ENCODE measurements at regions not wholly inside any gene's neighbourhood (a gene's known extent, or its start where the extent isn't known, plus 50 kb on each side); places are given as distances from the start of the nearest gene placed in this dataset.

DNA sequence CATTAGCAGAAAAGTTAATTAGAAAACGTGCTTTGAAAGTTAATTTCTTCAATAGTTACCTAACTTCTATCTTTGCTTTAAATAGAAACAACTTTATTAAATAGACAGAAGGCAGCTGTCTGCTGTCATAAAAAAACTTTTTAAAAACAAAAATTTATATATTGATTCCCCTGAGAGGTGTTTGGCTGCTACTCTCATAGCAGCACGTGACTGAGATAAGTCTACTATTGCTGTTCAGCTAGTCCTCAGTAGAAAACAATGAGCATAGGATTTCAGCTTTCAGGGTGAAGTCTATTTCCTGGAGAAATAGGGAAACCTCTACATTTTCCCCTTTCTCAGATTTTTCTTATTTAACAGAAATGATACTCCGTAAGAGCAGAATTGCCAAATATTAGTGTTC is 135.0 kb upstream of the FBN2 start:
- no peak for TF ChIP-seq POLR2A (IDR thresholded peaks at IDR 0.05)
- TF ChIP-seq, protein P1, sequence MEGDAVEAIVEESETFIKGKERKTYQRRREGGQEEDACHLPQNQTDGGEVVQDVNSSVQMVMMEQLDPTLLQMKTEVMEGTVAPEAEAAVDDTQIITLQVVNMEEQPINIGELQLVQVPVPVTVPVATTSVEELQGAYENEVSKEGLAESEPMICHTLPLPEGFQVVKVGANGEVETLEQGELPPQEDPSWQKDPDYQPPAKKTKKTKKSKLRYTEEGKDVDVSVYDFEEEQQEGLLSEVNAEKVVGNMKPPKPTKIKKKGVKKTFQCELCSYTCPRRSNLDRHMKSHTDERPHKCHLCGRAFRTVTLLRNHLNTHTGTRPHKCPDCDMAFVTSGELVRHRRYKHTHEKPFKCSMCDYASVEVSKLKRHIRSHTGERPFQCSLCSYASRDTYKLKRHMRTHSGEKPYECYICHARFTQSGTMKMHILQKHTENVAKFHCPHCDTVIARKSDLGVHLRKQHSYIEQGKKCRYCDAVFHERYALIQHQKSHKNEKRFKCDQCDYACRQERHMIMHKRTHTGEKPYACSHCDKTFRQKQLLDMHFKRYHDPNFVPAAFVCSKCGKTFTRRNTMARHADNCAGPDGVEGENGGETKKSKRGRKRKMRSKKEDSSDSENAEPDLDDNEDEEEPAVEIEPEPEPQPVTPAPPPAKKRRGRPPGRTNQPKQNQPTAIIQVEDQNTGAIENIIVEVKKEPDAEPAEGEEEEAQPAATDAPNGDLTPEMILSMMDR (IDR thresholded peaks at IDR 0.05): no peak
- Histone ChIP-seq H3K4me3 (no peak overlapping the region), H3K27me3 (no peaks in the 10 kb centered on the region), H3K27ac (no peak overlapping the region), H3K9me3 (peaks cover 0 to 10% (median 0%) of the 10 kb centered on the region in 12 donors), H3K36me3 (no peaks in the 10 kb centered on the region), H3K4me1 (no peaks in the 10 kb centered on the region)
- intact Hi-C loops (cut with DNase I): loop anchor here in 5 of 10 donors (5.0 to 10.0 kb wide), 3 partner anchors 169 to 458 kb away; no protein-coding TSS in a partner anchor
- WGBS, 4 donors: 54 to 70% (median 63%) methylated on average over 3 of the region's 3 CpGs
- ATAC-seq: no peak
- no peak for DNase-seq

DNA sequence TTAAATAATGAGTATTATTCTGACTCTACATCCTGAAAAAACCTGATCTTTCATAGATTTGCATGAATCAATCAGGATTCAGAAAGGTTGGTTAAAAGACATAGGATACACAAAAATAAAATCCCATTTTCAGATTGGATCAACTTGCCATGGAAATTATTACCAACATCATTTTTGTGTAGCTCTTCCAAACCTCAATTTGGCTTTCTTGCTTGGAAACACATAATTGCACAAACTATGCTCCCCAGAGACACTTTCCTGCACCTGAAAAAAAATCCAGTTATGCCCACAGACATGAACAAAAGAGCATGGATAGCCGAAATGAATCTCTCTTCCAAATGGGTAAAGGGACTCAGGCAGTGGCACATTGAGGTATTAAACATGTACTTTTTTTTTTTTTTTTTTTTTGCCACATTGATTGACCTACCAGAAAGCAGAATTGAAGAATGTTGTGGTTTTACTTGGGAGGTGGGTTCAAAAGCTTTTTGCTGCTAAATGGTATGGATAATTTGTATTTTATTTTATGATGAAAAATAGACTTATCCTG is 135.4 kb upstream of the FBN2 start:
- Histone ChIP-seq H3K27me3 (no peaks in the 10 kb centered on the region), H3K27ac (no peak overlapping the region), H3K4me3 (no peak overlapping the region), H3K9me3 (peaks cover 0 to 10% (median 0%) of the 10 kb centered on the region in 12 donors), H3K36me3 (no peaks in the 10 kb centered on the region), H3K4me1 (no peaks in the 10 kb centered on the region)
- 47 to 85% (median 63%) methylated on average over 1 of the region's 1 CpG for WGBS, 4 donors
- DNase-seq: no peak
- intact Hi-C loops (cut with DNase I): loop anchor here in 5 of 10 donors (5.0 to 10.0 kb wide), 3 partner anchors 169 to 459 kb away; no protein-coding TSS in a partner anchor
- no peak for ATAC-seq
- TF ChIP-seq POLR2A (IDR thresholded peaks at IDR 0.05): no peak
- TF ChIP-seq, protein P1 (IDR thresholded peaks at IDR 0.05): no peak

DNA sequence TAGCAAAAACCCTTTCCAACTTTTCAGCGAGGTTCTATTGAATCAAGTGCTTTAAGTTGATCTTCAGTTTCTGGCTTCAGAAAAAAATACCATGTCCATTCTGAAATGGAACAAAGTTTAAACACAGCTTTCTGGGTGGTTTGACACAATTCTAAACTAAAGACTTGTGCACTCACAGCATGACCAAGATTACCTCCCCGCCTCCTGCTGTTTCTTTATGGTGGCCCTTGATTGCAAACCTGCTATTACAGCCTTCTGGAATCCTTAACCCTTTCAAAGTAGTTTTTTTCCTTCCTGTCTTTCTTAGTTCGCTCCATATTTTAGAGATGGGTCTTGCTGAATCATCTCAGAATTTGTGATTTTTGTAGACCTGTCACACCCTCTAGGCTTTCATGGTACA is 135.9 kb upstream of the FBN2 start:
- DNase-seq: no peak
- no peak overlapping the region for H3K27ac ChIP-seq
- intact Hi-C loops (cut with DNase I): loop anchor here in 5 of 10 donors (5.0 to 10.0 kb wide), 3 partner anchors 168 to 459 kb away; no protein-coding TSS in a partner anchor
- ATAC-seq: no peak
- H3K4me1 ChIP-seq: no peaks in the 10 kb centered on the region
- H3K27me3 ChIP-seq: no peaks in the 10 kb centered on the region
- 87 to 95% (median 94%) methylated on average over 3 of the region's 3 CpGs for WGBS, 4 donors
- TF ChIP-seq, protein P1 (IDR thresholded peaks at IDR 0.05): no peak
- no peak for TF ChIP-seq POLR2A (IDR thresholded peaks at IDR 0.05)
- H3K4me3 ChIP-seq: no peak overlapping the region
- no peaks in the 10 kb centered on the region for H3K36me3 ChIP-seq
- peaks cover 0 to 10% (median 0%) of the 10 kb centered on the region in 12 donors for H3K9me3 ChIP-seq

DNA sequence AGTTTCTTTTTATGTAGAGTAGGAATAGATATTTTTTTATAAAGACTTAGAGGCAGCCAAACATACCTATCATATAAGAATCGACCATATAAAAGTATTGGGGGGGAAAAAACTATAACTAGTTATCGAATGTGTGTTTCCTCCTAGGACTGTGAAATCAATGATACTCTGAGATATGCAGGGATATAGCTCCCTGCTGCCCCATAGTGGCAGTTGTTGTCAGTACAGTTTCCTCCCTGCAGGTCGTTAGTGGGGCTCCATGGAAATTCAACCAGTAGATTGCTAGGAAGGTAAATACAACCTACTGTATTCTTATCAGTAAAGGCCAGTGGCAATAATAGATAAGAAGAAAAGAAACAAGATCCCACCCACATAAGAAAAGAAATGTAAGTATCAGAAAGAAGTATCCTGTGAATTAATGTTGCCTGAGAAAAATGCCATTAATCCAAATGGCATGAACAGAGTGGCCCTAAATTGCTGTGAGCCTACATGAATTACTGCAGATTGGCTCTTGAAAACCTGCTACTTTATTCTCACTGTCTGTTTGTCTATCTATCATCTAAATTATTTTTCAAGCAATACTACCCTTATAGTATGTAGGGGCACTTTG is 136.9 kb upstream of the FBN2 start:
- TF ChIP-seq, protein P1 (IDR thresholded peaks at IDR 0.05): peak; percentile 14 to 61 (median 48)
- no peak for TF ChIP-seq POLR2A (IDR thresholded peaks at IDR 0.05)
- ATAC-seq: no peak
- Histone ChIP-seq H3K9me3 (peaks cover 0 to 10% (median 0%) of the 10 kb centered on the region in 12 donors), H3K27me3 (no peaks in the 10 kb centered on the region), H3K4me3 (no peak overlapping the region), H3K27ac (no peak overlapping the region), H3K36me3 (no peaks in the 10 kb centered on the region), H3K4me1 (no peaks in the 10 kb centered on the region)
- DNase-seq: peak in 1 of 5 donors; percentile 28
- WGBS, 4 donors: 61 to 68% (median 66%) methylated on average over 3 of the region's 3 CpGs
- intact Hi-C loops (cut with DNase I): loop anchor here in 6 of 10 donors (5.0 to 10.0 kb wide), 3 partner anchors 167 to 460 kb away; no protein-coding TSS in a partner anchor

All from heart left ventricle (tissue), 16 donors.